Astrocyte (in vitro differentiated cells and primary cell): ENCODE measurements at regions not wholly inside any gene's neighbourhood (a gene's known extent, or its start where the extent isn't known, plus 50 kb on each side); places are given as distances from the start of the nearest gene placed in this dataset.

Experiments used
- EZH2 ChIP-seq: IDR thresholded peaks from 2 replicates; pipeline ENCODE4 v1.6.1; 2012; ENCODE audit warnings: mild to moderate bottlenecking, low read length, inconsistent platforms; ENCODE audit not compliant: insufficient read depth
- TF ChIP-seq, protein P1 (sequence below): IDR thresholded peaks from 2 replicates; pipeline ENCODE4 v1.5.1; 2011; ENCODE audit warnings: low read depth, mild to moderate bottlenecking, inconsistent platforms, low read length, moderate library complexity; ENCODE audit not compliant: insufficient read depth

DNA sequence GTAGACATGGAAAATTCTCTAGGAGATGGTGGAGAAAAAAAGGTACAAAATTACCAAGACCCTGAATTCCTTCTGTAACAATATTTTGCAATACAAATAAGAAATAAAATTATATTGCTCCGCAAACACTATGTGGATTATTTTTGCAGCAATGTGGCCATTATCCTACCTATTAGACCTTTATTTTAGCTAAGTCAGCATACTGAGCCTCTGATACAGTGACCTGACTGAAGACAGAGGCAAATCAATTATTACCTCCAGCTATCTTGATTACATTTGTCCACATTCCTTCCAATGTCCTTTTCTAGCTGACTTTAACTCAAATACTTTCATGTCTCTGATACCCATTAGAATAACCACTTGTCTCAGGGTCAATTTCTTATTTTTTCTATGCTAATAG is 610.9 kb downstream of the LRRIQ3 start:
- TF ChIP-seq, protein P1, sequence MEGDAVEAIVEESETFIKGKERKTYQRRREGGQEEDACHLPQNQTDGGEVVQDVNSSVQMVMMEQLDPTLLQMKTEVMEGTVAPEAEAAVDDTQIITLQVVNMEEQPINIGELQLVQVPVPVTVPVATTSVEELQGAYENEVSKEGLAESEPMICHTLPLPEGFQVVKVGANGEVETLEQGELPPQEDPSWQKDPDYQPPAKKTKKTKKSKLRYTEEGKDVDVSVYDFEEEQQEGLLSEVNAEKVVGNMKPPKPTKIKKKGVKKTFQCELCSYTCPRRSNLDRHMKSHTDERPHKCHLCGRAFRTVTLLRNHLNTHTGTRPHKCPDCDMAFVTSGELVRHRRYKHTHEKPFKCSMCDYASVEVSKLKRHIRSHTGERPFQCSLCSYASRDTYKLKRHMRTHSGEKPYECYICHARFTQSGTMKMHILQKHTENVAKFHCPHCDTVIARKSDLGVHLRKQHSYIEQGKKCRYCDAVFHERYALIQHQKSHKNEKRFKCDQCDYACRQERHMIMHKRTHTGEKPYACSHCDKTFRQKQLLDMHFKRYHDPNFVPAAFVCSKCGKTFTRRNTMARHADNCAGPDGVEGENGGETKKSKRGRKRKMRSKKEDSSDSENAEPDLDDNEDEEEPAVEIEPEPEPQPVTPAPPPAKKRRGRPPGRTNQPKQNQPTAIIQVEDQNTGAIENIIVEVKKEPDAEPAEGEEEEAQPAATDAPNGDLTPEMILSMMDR, result no peak
- no peak for TF ChIP-seq EZH2
